Astrocyte of the cerebellum (primary cell): ENCODE measurements at regions not wholly inside any gene's neighbourhood (a gene's known extent, or its start where the extent isn't known, plus 50 kb on each side); places are given as distances from the start of the nearest gene placed in this dataset.

ENCODE experiments used
- DNase-seq: peaks from one replicate; pipeline ENCODE4 v3.0.0-alpha.2; 2011; ENCODE audit warnings: low read depth
- H3K4me3 ChIP-seq: 2 replicates; pipeline ENCODE4 v1.5.1; 2011; ENCODE audit warnings: mild to moderate bottlenecking, low read depth, low read length, moderate library complexity
- CTCF ChIP-seq: IDR thresholded peaks from 2 replicates; pipeline ENCODE4 v1.5.1; 2012; ENCODE audit warnings: low read length, low read depth, moderate library complexity, mild to moderate bottlenecking; ENCODE audit errors: missing control alignments
- in situ Hi-C: cut with HindIII; loops from 2 replicates; pipeline ENCODE4 v1.10.0; 2017; ENCODE audit warnings: low sequenced_read_pairs

- DNase-seq: no peak
- H3K4me3 ChIP-seq: peak overlapping the region; percentile 39
- no peak for TF ChIP-seq CTCF
- in situ Hi-C loops: no loop called here
These were observed 191.8 kb downstream of the FTCDNL1 start for GRCh38 chr2:199659207-199659606.

- in situ Hi-C loops: no loop called here
- no peak for TF ChIP-seq CTCF
- no peak overlapping the region for H3K4me3 ChIP-seq
- DNase-seq: no peak
These were observed 188.7 kb upstream of the SATB2 start for GRCh38 chr2:199646439-199646838.

GRCh38 chr2:199631129-199631528 is 173.4 kb upstream of the SATB2 start:
- DNase-seq: no peak
- in situ Hi-C loops: no loop called here
- no peak for TF ChIP-seq CTCF
- H3K4me3 ChIP-seq: no peak overlapping the region

GRCh38 chr2:199629301-199629700 is 171.6 kb upstream of the SATB2 start:
- TF ChIP-seq CTCF: no peak
- in situ Hi-C loops: no loop called here
- H3K4me3 ChIP-seq: no peak overlapping the region

GRCh38 chr2:199627417-199627816 is 169.7 kb upstream of the SATB2 start:
- TF ChIP-seq CTCF: no peak
- in situ Hi-C loops: no loop called here
- H3K4me3 ChIP-seq: no peak overlapping the region
- no peak for DNase-seq

More at GRCh38 chr2:199629301-199629700, 171.6 kb upstream of the SATB2 start:
- no peak for DNase-seq

- in situ Hi-C loops: no loop called here
- TF ChIP-seq CTCF: no peak
- H3K4me3 ChIP-seq: no peak overlapping the region
- DNase-seq: no peak
These were observed 167.2 kb upstream of the SATB2 start for GRCh38 chr2:199624958-199625357.
